Neuronal stem cell (in vitro differentiated cells): ENCODE measurements at regions not wholly inside any gene's neighbourhood (a gene's known extent, or its start where the extent isn't known, plus 50 kb on each side); places are given as distances from the start of the nearest gene placed in this dataset.

Experiments
- DNase-seq: peaks from one replicate; pipeline ENCODE4 v3.0.0-alpha.2; 2013; ENCODE audit warnings: low spot score
- H2AFZ ChIP-seq: one replicate; pipeline ENCODE4 v1.6.1; 2013; ENCODE audit warnings: mild to moderate bottlenecking, low read length, inconsistent platforms
- H2AK5ac ChIP-seq: 2 replicates; pipeline ENCODE4 v1.6.1; 2013; ENCODE audit warnings: low read depth, mild to moderate bottlenecking, inconsistent platforms, low read length, moderate library complexity, mixed read lengths
- H2BK120ac ChIP-seq: 2 replicates; pipeline ENCODE4 v1.6.1; 2013; ENCODE audit warnings: low read depth, mild to moderate bottlenecking, inconsistent platforms, low read length, moderate library complexity, mixed read lengths
- H2BK12ac ChIP-seq: one replicate; pipeline ENCODE4 v1.6.1; 2013; ENCODE audit warnings: low read length, inconsistent platforms
- H2BK15ac ChIP-seq: 2 replicates; pipeline ENCODE4 v1.6.1; 2013; ENCODE audit warnings: mild to moderate bottlenecking, low read length, inconsistent platforms, mixed read lengths
- H2BK5ac ChIP-seq: one replicate; pipeline ENCODE4 v1.6.1; 2013; ENCODE audit warnings: inconsistent platforms, mild to moderate bottlenecking, low read length, moderate library complexity
- H3K14ac ChIP-seq: one replicate; pipeline ENCODE4 v1.6.1; 2013; ENCODE audit warnings: low read length, inconsistent platforms
- H3K18ac ChIP-seq: 2 replicates; pipeline ENCODE4 v1.6.1; 2013; ENCODE audit warnings: low read length, inconsistent platforms
- H3K23ac ChIP-seq: 2 replicates; pipeline ENCODE4 v1.6.1; 2013; ENCODE audit warnings: low read depth, mild to moderate bottlenecking, mixed read lengths, low read length, inconsistent platforms; ENCODE audit not compliant: poor library complexity
- H3K27ac ChIP-seq: replicated peaks from 3 replicates; pipeline ENCODE4 v1.5.1; 2013; ENCODE audit warnings: low read length, inconsistent platforms
- H3K27me3 ChIP-seq, 3 experiments: 2 replicates each; pipeline ENCODE4 v1.6.1; 2013; ENCODE audit warnings: low read length in 3 of 3, mild to moderate bottlenecking in 2 of 3, inconsistent platforms in 1 of 3, low read depth in 1 of 3, mixed read lengths in 1 of 3, moderate library complexity in 1 of 3; ENCODE audit not compliant: control insufficient read depth in 3 of 3, insufficient read depth in 3 of 3
- H3K36me3 ChIP-seq, 2 donors: replicated peaks in 1 of 2; 2 replicates each; pipeline ENCODE4 v1.6.1; 2013; ENCODE audit warnings: low read length in 2 of 2; ENCODE audit not compliant: control insufficient read depth in 2 of 2, insufficient read depth in 2 of 2
- H3K4ac ChIP-seq: 2 replicates; pipeline ENCODE4 v1.6.1; 2013; ENCODE audit warnings: inconsistent platforms, mild to moderate bottlenecking, low read length, moderate library complexity
- H3K4me1 ChIP-seq, 2 donors: 1 replicate in 1 of 2; 2 replicates in 1 of 2; pipeline ENCODE4 v1.6.1; 2013; ENCODE audit warnings: low read length in 2 of 2, low read depth in 1 of 2; ENCODE audit not compliant: control insufficient read depth in 2 of 2, insufficient read depth in 1 of 2
- H3K4me2 ChIP-seq: one replicate; pipeline ENCODE4 v1.6.1; 2013; ENCODE audit warnings: mild to moderate bottlenecking, low read length, inconsistent platforms; ENCODE audit not compliant: insufficient read depth, poor library complexity, severe bottlenecking
- H3K4me3 ChIP-seq, 2 donors: 2 replicates each; pipeline ENCODE4 v1.5.1; 2013; ENCODE audit warnings: low read length in 2 of 2, mild to moderate bottlenecking in 2 of 2, inconsistent platforms in 1 of 2, moderate library complexity in 1 of 2
- H3K79me1 ChIP-seq: one replicate; pipeline ENCODE4 v1.6.1; 2013; ENCODE audit warnings: low read depth, mild to moderate bottlenecking, inconsistent platforms, low read length, moderate library complexity
- H3K9ac ChIP-seq: one replicate; pipeline ENCODE4 v1.6.1; 2013; ENCODE audit warnings: mild to moderate bottlenecking, low read depth, low read length, inconsistent platforms; ENCODE audit not compliant: poor library complexity
- H3K9me3 ChIP-seq, 2 donors: replicated peaks in 1 of 2; 2 replicates each; pipeline versions ENCODE3 to v1.6.1; 2013; ENCODE audit warnings: low read length in 2 of 2, mild to moderate bottlenecking in 2 of 2, inconsistent platforms in 1 of 2, low read depth in 1 of 2, mixed read lengths in 1 of 2, moderate library complexity in 1 of 2; ENCODE audit not compliant: control insufficient read depth in 2 of 2, insufficient read depth in 1 of 2
- H4K8ac ChIP-seq: one replicate; pipeline ENCODE4 v1.6.1; 2013; ENCODE audit warnings: low read depth, mild to moderate bottlenecking, inconsistent platforms, low read length, moderate library complexity
- H4K91ac ChIP-seq: one replicate; pipeline ENCODE4 v1.6.1; 2013; ENCODE audit warnings: low read length, low read depth, mild to moderate bottlenecking, inconsistent platforms; ENCODE audit not compliant: poor library complexity
- WGBS, 2 donors: extraction: QIAGEN DNeasy Blood & Tissue Kit; methylation state at CpG; one replicate each; pipeline ENCODE4 v1.1.7; 2013; ENCODE audit warnings: missing lambda C conversion rate in 2 of 2, mixed read lengths in 1 of 2; ENCODE audit not compliant: insufficient read length in 2 of 2, insufficient replicate concordance in 1 of 2; ENCODE audit errors: extremely low coverage in 2 of 2; 5-methylcytosine and 5-hydroxymethylcytosine counted together

DNA sequence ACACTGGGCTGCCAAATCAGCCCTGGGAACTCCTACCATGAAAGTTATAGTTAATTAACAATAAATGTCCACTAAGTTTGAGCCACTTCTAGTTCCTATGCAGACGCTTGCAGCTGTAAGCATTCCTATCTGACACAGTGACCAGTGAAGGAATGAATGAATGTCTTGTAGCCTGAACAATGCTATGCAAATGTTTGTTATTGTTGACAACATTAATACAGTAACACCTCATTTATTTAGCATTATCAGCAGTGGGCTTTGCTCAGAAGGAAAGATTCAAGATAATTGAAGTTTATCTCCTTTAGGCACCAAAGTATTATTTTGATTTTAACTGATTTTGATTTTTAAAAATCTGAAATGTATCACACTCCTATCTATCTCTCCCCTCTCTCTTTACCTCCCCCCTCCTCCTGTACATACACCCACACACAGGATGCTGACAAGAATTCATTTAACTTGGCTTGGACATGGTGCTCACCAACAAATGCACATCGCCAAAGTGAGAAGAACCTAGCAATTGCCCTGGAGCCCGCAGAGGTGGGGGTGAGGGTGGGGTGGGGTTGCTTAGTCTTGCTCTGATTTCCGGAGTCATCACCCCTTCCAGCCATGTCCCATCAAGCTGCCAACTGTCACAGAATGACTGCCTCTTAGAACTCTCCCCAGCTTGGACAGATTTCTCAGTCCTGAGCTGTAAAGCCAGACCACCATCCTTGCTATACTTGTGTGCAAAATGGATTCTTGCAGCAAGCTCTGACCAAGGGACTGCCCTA is 215.3 kb upstream of the CSF3R start:
- no peaks in the 10 kb centered on the region for H3K36me3 ChIP-seq
- H4K8ac ChIP-seq, result no peak overlapping the region
- H3K4me2 ChIP-seq, result no peak overlapping the region
- no peak overlapping the region for H3K27ac ChIP-seq
- H2BK12ac ChIP-seq, result no peak overlapping the region
- DNase-seq, result no peak
- no CpG with 5 or more reads among the region's 4 CpGs for WGBS, 2 donors
- H3K4ac ChIP-seq, result no peak overlapping the region
- no peak overlapping the region for H3K23ac ChIP-seq
- peaks cover 0 to 18% (median 0%) of the 10 kb centered on the region in 3 experiments for H3K27me3 ChIP-seq
- no peak overlapping the region for H3K9ac ChIP-seq
- H2BK5ac ChIP-seq, result no peak overlapping the region
- no peak overlapping the region for H2AFZ ChIP-seq
- no peaks in the 10 kb centered on the region for H3K9me3 ChIP-seq
- no peak overlapping the region for H3K4me3 ChIP-seq
- H3K4me1 ChIP-seq, result peaks cover 0 to 9% of the 10 kb centered on the region in 2 donors
- H3K14ac ChIP-seq, result no peak overlapping the region
- H3K18ac ChIP-seq, result no peak overlapping the region
- no peak overlapping the region for H2AK5ac ChIP-seq
- no peaks in the 10 kb centered on the region for H3K79me1 ChIP-seq
- no peak overlapping the region for H2BK15ac ChIP-seq
- no peak overlapping the region for H2BK120ac ChIP-seq
- H4K91ac ChIP-seq, result no peak overlapping the region

DNA sequence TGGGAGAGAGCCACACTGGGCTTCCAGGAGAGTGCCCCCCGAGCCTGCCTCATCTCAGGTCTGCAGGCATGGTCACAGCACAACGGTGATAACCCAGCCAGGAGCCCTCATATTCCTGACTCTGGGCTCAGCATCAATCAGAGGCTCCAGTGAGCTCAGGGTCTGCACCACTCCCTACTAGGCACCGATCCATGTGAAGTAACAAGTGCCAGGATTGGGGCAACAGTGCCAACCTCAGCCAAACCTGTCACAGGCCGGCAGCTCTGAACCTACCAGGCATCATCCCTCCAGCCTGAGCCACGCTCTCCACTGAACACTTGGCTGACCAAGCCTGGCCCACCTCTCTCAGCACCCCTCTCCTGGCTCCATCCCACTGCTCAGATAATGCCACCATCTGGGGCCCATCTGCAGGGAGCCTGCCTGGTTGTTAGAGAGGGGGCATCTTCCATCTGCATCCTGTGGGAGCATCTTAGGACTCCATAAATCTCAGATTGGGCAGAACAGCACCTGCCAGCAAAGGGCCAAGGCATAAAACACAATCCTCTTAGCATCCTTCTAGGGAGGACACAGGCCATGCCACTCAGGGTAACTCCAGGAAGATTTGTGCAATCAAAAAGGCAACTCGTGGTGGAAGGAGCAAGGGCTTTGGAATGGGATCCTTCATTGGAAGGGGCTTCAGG is 213.7 kb upstream of the CSF3R start:
- H2BK15ac ChIP-seq, result peak overlapping the region; percentile 2
- DNase-seq, result no peak

DNA sequence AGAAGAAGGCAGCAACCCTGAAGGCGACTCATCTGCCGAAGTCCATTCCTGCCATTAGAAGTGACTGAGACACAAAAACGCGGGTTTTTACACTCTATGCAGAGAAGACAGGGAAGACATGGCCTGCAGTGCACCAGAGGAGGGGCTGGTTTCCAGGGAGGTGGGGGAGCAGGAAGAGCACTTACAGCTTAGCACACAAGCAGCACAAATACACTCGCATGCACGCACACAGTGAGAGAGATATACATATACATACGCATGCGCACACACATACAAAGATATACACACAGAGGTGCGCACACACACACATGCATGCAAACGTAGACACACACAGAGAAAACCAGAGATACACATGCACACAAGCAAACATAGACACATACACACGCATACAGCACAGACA is 210.9 kb upstream of the CSF3R start:
- Histone ChIP-seq H3K23ac (no peak overlapping the region), H2BK12ac (no peak overlapping the region), H3K27ac (no peak overlapping the region), H3K36me3 (no peaks in the 10 kb centered on the region), H2AFZ (no peak overlapping the region), H3K9ac (no peak overlapping the region), H3K9me3 (no peaks in the 10 kb centered on the region), H2BK120ac (no peak overlapping the region), H3K4me1 (peaks cover 0 to 8% of the 10 kb centered on the region in 2 donors), H2AK5ac (no peak overlapping the region), H4K91ac (peak overlapping the region; percentile 49), H3K18ac (no peak overlapping the region), H3K4me3 (no peak overlapping the region), H3K14ac (no peak overlapping the region), H3K79me1 (no peaks in the 10 kb centered on the region), H3K4me2 (no peak overlapping the region), H4K8ac (peak overlapping the region; percentile 7), H2BK15ac (no peak overlapping the region), H3K4ac (no peak overlapping the region), H3K27me3 (peaks cover 0 to 21% (median 0%) of the 10 kb centered on the region in 3 experiments), H2BK5ac (no peak overlapping the region)
- no peak for DNase-seq
- no CpG with 5 or more reads among the region's 11 CpGs for WGBS, 2 donors

More for the DNA sequence above, 213.7 kb upstream of the CSF3R start:
- H4K8ac ChIP-seq, result no peak overlapping the region
- H2BK12ac ChIP-seq, result no peak overlapping the region
- H3K36me3 ChIP-seq, result no peaks in the 10 kb centered on the region
- peaks cover 0 to 9% of the 10 kb centered on the region in 2 donors for H3K4me1 ChIP-seq
- no peak overlapping the region for H2BK120ac ChIP-seq
- H4K91ac ChIP-seq, result no peak overlapping the region
- H3K4ac ChIP-seq, result no peak overlapping the region
- H3K23ac ChIP-seq, result no peak overlapping the region
- no peak overlapping the region for H3K4me3 ChIP-seq
- no peak overlapping the region for H2AFZ ChIP-seq
- peak overlapping the region; percentile 4 for H2AK5ac ChIP-seq
- H3K27ac ChIP-seq, result no peak overlapping the region
- no peak overlapping the region for H3K18ac ChIP-seq
- H3K4me2 ChIP-seq, result no peak overlapping the region
- no peaks in the 10 kb centered on the region for H3K79me1 ChIP-seq
- H3K9ac ChIP-seq, result no peak overlapping the region
- no peak overlapping the region for H2BK5ac ChIP-seq
- no CpG with 5 or more reads among the region's 6 CpGs for WGBS, 2 donors
- peaks cover 0 to 21% (median 0%) of the 10 kb centered on the region in 3 experiments for H3K27me3 ChIP-seq
- no peak overlapping the region for H3K14ac ChIP-seq
- H3K9me3 ChIP-seq, result no peaks in the 10 kb centered on the region

DNA sequence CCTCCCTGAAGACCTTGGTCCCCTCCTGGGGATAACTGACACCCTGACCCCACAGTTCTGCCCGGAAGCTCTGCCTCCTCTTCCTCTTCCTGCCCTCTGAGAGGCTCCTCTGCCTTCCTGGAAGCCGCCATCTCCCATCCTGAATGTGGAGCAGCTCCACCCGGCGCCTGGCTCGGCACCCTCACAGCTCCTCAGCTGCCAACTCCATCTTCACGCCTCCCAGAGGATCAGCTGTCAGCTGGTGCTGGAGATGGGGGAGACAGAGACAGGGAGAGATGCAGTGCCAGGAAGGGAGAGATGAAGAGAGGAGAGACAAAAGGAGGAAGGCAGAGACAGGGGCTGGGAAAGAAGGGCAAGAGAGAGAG is 210.4 kb upstream of the CSF3R start:
- H3K27me3 ChIP-seq, result peaks cover 0 to 16% (median 0%) of the 10 kb centered on the region in 3 experiments
- no peak overlapping the region for H3K23ac ChIP-seq
- H3K4me1 ChIP-seq, result peaks cover 0 to 6% of the 10 kb centered on the region in 2 donors
- no peaks in the 10 kb centered on the region for H3K79me1 ChIP-seq
- H2AFZ ChIP-seq, result no peak overlapping the region
- no peak overlapping the region for H2BK120ac ChIP-seq
- no peaks in the 10 kb centered on the region for H3K36me3 ChIP-seq
- H4K8ac ChIP-seq, result no peak overlapping the region
- peak overlapping the region; percentile 48 for H2BK12ac ChIP-seq
- no peak overlapping the region for H2BK15ac ChIP-seq
- H3K27ac ChIP-seq, result no peak overlapping the region
- DNase-seq, result no peak
- H2AK5ac ChIP-seq, result no peak overlapping the region
- H3K9ac ChIP-seq, result no peak overlapping the region
- no peak overlapping the region for H3K4me3 ChIP-seq
- H3K14ac ChIP-seq, result no peak overlapping the region
- H3K18ac ChIP-seq, result no peak overlapping the region
- H3K4me2 ChIP-seq, result no peak overlapping the region
- H4K91ac ChIP-seq, result no peak overlapping the region
- no peak overlapping the region for H3K4ac ChIP-seq
- no peaks in the 10 kb centered on the region for H3K9me3 ChIP-seq
- H2BK5ac ChIP-seq, result no peak overlapping the region
- no CpG with 5 or more reads among the region's 6 CpGs for WGBS, 2 donors
